ENCODE measurements at regions not wholly inside any gene's neighbourhood (a gene's known extent, or its start where the extent isn't known, plus 50 kb on each side); places are given as distances from the start of the nearest gene placed in this dataset.

GRCh38 chr6:53417141-53417540 lies 68.4 kb upstream of the ELOVL5 start:
- intact Hi-C loops (cut with micrococcal nuclease), result no loop called here

GRCh38 chr6:53413326-53413725 lies 64.6 kb upstream of the ELOVL5 start:
- intact Hi-C loops (cut with micrococcal nuclease), result loop anchor here (5.0 kb wide), 2 partner anchors 66 to 111 kb away; partner anchors contain the start of gene ELOVL5

GRCh38 chr6:53412751-53413150 lies 64.0 kb upstream of the ELOVL5 start:
- intact Hi-C loops (cut with micrococcal nuclease), result loop anchor here (5.0 kb wide), 2 partner anchors 65 to 110 kb away; partner anchors contain the start of gene ELOVL5

- intact Hi-C loops (cut with micrococcal nuclease), result loop anchor here (5.0 kb wide), 2 partner anchors 65 to 110 kb away; partner anchors contain the start of gene ELOVL5
Observed at GRCh38 chr6:53412021-53412715, 63.4 kb upstream of the ELOVL5 start.

GRCh38 chr6:53411451-53411850 lies 62.7 kb upstream of the ELOVL5 start:
- intact Hi-C loops (cut with micrococcal nuclease), result loop anchor here (5.0 kb wide), 2 partner anchors 64 to 109 kb away; partner anchors contain the start of gene ELOVL5

GRCh38 chr6:53410508-53411258 lies 61.9 kb upstream of the ELOVL5 start:
- intact Hi-C loops (cut with micrococcal nuclease), result loop anchor here (1.0 to 5.0 kb wide), 4 partner anchors 63 to 238 kb away; partner anchors contain the start of gene ELOVL5

- intact Hi-C loops (cut with micrococcal nuclease), result no loop called here
Observed at GRCh38 chr6:53408826-53409225, 60.1 kb upstream of the ELOVL5 start.

- intact Hi-C loops (cut with micrococcal nuclease), result no loop called here
Observed at GRCh38 chr6:53399027-53399344, 50.2 kb upstream of the ELOVL5 start.

- intact Hi-C loops (cut with micrococcal nuclease), result no loop called here
Observed at GRCh38 chr6:53398247-53399026, 49.7 kb upstream of the ELOVL5 start.

Measured in T-helper 2 cell treated with Interferon-gamma antibody and Interleukin-4, amounts not matched to agents 100 ng/mL and 5 ng/mL, for 36 hours (primary cell).